Choroid plexus epithelial cell (primary cell): ENCODE measurements at regions not wholly inside any gene's neighbourhood (a gene's known extent, or its start where the extent isn't known, plus 50 kb on each side); places are given as distances from the start of the nearest gene placed in this dataset.
"Not testable (repeated sequence)": the region's sequence is repeated elsewhere in the genome, so short reads cannot be mapped to it uniquely, and the experiment has no call there.

ENCODE experiments used
- DNase-seq: peaks from one replicate; pipeline ENCODE4 v3.0.0-alpha.2; 2010; ENCODE audit warnings: low read depth
- H3K4me3 ChIP-seq: 2 replicates; pipeline ENCODE4 v1.5.1; 2011; ENCODE audit warnings: low read depth, mild to moderate bottlenecking, control low read depth, low read length, moderate library complexity
- TF ChIP-seq, protein P1 (sequence below): conservative IDR thresholded peaks from 2 replicates; pipeline ENCODE4 v1.5.1; 2011; ENCODE audit warnings: low read depth, mild to moderate bottlenecking, control low read depth, inconsistent platforms, low read length, moderate library complexity

DNA sequence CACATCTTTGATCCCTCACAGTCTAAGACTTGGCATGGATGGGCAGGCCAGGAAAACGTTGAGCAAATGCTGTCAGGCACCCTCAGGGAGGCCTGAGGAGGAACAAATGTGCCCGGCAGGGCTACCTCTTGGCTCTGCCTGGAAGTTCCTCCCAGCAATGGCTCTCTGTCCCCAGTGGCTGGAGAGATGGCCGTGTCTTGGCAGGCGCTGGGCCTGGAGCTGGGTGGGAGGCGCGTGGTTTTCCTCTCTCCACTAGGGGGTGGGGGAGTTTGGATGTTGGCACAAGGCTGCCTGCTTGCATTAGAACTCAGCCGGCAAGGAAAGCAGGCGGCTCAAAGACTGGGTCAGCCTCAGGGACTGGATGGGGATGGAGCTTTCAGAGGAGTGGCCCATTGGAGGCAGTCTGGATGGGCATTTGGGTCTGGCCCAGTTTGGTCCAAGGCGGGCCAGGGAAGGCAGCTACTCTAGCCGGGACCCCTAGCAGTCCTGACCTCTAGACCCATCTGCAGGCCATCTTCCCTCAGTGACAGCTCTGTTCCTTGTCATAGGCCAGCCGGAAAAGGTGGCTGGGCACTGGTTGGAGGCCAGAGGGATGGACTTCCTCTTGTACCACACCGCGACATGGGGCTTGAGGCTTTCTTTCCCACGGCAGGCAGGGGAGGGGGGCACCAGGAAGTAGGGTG, 68.2 kb upstream of the STC2 start:
- DNase-seq = peak; percentile 16
- H3K4me3 ChIP-seq = no peak overlapping the region
- TF ChIP-seq, protein P1, sequence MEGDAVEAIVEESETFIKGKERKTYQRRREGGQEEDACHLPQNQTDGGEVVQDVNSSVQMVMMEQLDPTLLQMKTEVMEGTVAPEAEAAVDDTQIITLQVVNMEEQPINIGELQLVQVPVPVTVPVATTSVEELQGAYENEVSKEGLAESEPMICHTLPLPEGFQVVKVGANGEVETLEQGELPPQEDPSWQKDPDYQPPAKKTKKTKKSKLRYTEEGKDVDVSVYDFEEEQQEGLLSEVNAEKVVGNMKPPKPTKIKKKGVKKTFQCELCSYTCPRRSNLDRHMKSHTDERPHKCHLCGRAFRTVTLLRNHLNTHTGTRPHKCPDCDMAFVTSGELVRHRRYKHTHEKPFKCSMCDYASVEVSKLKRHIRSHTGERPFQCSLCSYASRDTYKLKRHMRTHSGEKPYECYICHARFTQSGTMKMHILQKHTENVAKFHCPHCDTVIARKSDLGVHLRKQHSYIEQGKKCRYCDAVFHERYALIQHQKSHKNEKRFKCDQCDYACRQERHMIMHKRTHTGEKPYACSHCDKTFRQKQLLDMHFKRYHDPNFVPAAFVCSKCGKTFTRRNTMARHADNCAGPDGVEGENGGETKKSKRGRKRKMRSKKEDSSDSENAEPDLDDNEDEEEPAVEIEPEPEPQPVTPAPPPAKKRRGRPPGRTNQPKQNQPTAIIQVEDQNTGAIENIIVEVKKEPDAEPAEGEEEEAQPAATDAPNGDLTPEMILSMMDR = peak; percentile 46

DNA sequence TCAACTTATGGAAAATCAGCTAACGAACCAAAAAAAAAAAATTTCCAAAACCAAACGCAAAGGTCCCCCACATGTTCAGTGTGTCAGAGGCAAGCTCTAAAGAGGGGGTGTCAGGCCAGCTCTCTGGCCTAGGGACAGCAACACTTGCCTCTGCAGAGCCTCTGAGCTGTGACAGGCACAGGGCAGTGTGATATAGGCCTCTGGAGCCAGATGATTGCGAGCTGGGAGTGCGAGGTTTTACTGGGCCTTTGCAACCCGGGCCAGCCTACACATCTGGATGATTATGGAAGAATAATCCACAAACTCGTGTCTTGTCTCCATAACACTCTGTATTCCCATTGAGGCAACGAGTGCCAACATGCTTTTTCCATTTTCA, 67.7 kb upstream of the STC2 start:
- TF ChIP-seq, protein P1 = no peak
- H3K4me3 ChIP-seq = no peak overlapping the region
- no peak for DNase-seq

DNA sequence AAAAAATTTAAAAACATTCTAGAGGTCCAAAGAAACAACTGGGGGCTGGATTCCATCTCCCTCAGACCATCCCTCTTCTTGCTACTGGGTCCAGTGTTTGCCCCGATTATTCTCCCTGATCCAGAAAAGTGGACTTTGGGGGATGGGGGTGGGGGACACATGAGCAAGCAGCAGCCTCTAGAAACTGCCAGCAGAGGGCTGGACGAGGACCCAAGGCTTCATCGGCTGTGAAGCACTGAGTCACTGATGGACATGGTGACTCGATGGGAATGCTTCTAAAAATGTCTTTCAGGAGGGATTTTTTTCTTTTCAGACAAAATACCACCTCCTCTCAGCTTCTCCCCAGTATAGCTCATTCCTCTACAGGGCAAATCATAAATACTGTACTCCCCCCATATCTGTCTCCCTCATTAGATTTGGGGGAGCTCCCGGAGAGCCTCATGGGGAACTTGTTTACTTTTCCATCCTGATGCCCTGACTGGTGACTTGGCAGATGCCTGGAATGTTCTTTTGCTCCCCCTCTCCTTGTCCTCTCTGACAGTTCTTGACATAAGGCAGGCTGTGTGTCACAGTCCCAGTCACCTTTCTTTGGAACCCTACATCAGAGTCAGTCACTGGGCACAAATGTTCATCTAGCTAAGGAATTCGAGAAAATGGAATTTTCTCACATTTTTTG, 67.2 kb upstream of the STC2 start:
- H3K4me3 ChIP-seq = no peak overlapping the region
- TF ChIP-seq, protein P1 = peak; percentile 77
- peak; percentile 66 for DNase-seq

DNA sequence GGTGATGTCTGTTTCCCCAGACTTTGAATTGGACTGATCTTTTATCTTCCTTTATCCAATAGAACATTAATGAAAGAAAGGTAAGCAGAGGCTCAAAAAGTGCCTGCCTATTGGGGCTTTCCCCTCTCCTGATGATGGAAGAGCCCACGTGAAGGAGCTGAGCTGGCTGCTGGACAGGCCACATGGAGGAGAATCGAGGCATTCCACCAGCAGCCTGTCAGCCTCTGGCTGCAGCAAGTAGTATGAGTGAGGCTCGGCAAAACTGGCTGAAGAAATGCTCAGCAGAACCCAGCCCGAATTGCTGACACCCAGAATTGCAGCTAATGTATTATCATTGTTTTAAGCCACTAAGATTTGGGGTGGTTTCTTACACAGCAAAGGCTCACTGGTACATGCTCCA, 66.5 kb upstream of the STC2 start:
- no peak for DNase-seq
- TF ChIP-seq, protein P1 = no peak

DNA sequence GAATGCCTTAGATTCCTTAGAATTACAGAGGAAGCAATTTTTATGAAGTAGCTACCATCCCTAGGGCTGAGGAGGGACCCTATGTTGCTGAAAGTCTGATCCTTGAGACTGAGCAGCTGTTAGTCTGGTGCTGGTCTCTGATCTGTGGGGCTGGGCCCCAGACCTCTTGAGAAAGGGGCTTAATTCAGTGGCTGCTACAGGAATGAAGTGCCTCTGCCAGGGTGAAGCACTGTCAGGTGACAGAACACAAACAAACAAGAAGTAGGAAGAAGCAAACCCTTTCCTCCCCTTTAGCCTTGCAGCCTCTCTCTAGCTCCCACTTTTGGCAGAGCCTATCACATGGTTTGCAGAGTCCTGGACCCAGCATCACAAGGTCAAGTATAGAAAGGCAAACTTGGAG, 64.0 kb upstream of the STC2 start:
- H3K4me3 ChIP-seq = no peak overlapping the region
- no peak for DNase-seq
- TF ChIP-seq, protein P1 = no peak

More for the DNA sequence above, 66.5 kb upstream of the STC2 start:
- H3K4me3 ChIP-seq = no peak overlapping the region

DNA sequence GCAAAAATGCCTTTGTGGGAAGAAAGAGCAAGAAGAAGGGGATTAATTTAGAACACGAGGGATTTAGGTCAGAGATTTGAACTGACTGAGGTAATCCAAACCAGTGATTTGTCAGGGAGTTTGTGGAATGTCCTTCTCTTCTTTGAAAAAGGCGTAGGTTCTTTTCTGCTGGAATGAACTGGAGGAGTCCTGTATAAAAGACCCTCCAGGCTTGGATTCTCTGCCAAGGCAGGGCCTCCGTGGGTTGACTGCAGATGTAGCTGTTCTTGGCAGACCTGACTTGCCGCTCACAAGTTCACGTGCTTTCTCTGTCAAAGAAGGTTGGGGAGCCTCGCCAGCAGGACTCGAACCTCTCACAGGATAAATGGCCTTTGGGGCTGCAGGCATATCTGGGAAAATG, 62.8 kb upstream of the STC2 start:
- no peak overlapping the region for H3K4me3 ChIP-seq
- no peak for DNase-seq
- TF ChIP-seq, protein P1 = no peak

DNA sequence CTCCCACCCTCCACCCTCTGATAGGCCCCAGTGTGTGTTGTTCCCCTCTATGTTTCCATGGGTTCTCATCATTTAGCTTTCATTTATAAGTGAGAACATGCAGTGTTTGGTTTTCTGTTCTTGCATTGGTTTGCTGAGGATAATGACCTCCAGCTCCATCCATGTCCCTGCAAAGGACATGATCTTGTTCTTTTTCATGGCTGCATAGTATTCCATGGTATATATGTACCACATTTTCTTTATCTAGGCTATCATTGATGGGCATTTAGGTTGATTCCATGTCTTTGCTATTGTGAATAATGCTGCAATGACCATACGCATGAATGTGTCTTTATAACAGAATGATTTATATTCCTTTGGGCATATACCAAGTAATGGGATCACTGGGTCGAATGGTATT, 59.1 kb upstream of the STC2 start:
- not testable (repeated sequence) for DNase-seq, H3K4me3 ChIP-seq
